HepG2 (cell line): ENCODE measurements at regions not wholly inside any gene's neighbourhood (a gene's known extent, or its start where the extent isn't known, plus 50 kb on each side); places are given as distances from the start of the nearest gene placed in this dataset.
A peak's percentile ranks its signal among the peaks of the same experiment; 100 is the strongest.

Source experiments
- ATAC-seq: fragments of 200-7000 bp; cut with Tn5 transposase; 3 replicates; pipeline ENCODE4 v1.9.1; 2020; ENCODE audit warnings: mild to moderate bottlenecking, moderate library complexity
- BruUV-seq: library from RNA; stranded (reverse); fragments of 400-500 nt; replicated peaks from 2 replicates; lab custom pipeline; 2021; lab: Mats Ljungman, UMichigan
- CTCF ChIA-PET: fragments of 300-600 bp; formaldehyde crosslinking; extraction: SDS; loops from one replicate; lab custom pipeline; 2021; ENCODE audit warnings: low total read pairs, inconsistent platforms, low intra/inter-chr PET ratio; lab: Yijun Ruan, JAX
- POLR2A ChIA-PET: fragments of 350-600 bp; sonication (Branson Sonifier 250); formaldehyde crosslinking; loops from one replicate; lab custom pipeline; 2020; ENCODE audit warnings: antibody characterized with exemption, inconsistent platforms; lab: Yijun Ruan, JAX
- DNase-seq: peaks from one replicate; pipeline ENCODE4 v3.0.0-alpha.2; 2015; ENCODE audit warnings: low spot score
- FAIRE-seq: peaks from 3 replicates; lab custom pipeline; 2011; peaks lifted over from hg19 to GRCh38; lab: Jason Lieb, UNC
- H2AFZ ChIP-seq: one replicate; pipeline ENCODE4 v1.6.1; 2011; ENCODE audit warnings: low read length, inconsistent platforms
- H3K27ac ChIP-seq: fragments of 300-600 bp; 3 replicates; pipeline ENCODE4 v1.8.0; 2011; ENCODE audit warnings: mixed run types, mild to moderate bottlenecking, mixed read lengths, low read length, inconsistent platforms; ENCODE audit not compliant: insufficient read depth; ENCODE audit errors: extremely low read length
- H3K27me3 ChIP-seq, 2 experiments: fragments of 200-600 bp in 1 of 2; 2 replicates in 1 of 2; 3 replicates in 1 of 2; pipeline versions ENCODE4 v1.6.0 to v1.8.0; 2011; ENCODE audit warnings: low read length in 2 of 2, mild to moderate bottlenecking in 2 of 2, moderate library complexity in 2 of 2, inconsistent platforms in 1 of 2; ENCODE audit not compliant: insufficient read depth in 2 of 2, control insufficient read depth in 1 of 2
- H3K36me3 ChIP-seq, 2 experiments: fragments of 200-600 bp in 1 of 2; replicated peaks in 1 of 2; 2 replicates in 1 of 2; 3 replicates in 1 of 2; pipeline versions ENCODE4 v1.5.1 to v1.8.0; 2011; ENCODE audit warnings: low read length in 2 of 2, inconsistent platforms in 1 of 2; ENCODE audit not compliant: insufficient read depth in 2 of 2, control insufficient read depth in 1 of 2
- H3K4me1 ChIP-seq: 2 replicates; pipeline ENCODE4 v1.5.1; 2012; ENCODE audit warnings: low read length, inconsistent platforms; ENCODE audit not compliant: insufficient read depth
- H3K4me2 ChIP-seq: 2 replicates; pipeline ENCODE4 v1.6.0; 2011; ENCODE audit warnings: low read depth, low read length, inconsistent platforms
- H3K4me3 ChIP-seq, 3 experiments: fragments of 200-600 bp in 1 of 3; sonication (generic), shearing (Covaris generic) in 1 of 3; replicated peaks in 1 of 3; 2 replicates each; pipeline ENCODE4 v1.5.1; 2011 to 2016; ENCODE audit warnings: low read length in 3 of 3, inconsistent platforms in 2 of 3, low read depth in 2 of 3, mild to moderate bottlenecking in 2 of 3, control low read depth in 1 of 3, mixed read lengths in 1 of 3; ENCODE audit not compliant: insufficient read depth in 1 of 3
- H3K79me2 ChIP-seq: one replicate; pipeline ENCODE4 v1.6.1; 2011; ENCODE audit warnings: low read length, inconsistent platforms; ENCODE audit not compliant: insufficient read depth
- H3K9ac ChIP-seq: 2 replicates; pipeline ENCODE4 v1.6.0; 2011; ENCODE audit warnings: mild to moderate bottlenecking, low read depth, low read length, inconsistent platforms; ENCODE audit not compliant: insufficient read depth
- H3K9me3 ChIP-seq: 2 replicates; pipeline ENCODE4 v1.5.1; 2012; ENCODE audit warnings: mild to moderate bottlenecking, low read length
- H4K20me1 ChIP-seq: 2 replicates; pipeline ENCODE4 v1.6.0; 2011; ENCODE audit warnings: inconsistent platforms, mild to moderate bottlenecking, low read length, moderate library complexity; ENCODE audit not compliant: insufficient read depth
- ATF7 ChIP-seq, 2 experiments: fragments of 450-650 bp in 1 of 2; sonication (generic) in 1 of 2; formaldehyde crosslinking in 1 of 2; IDR thresholded peaks; 2 replicates each; pipeline versions ENCODE4 v1.4.0 to v1.6.1; 2016 to 2020; ENCODE audit warnings: antibody characterized with exemption in 1 of 2, mild to moderate bottlenecking in 1 of 2, missing genetic modification reagents in 1 of 2
- ESRRA ChIP-seq: sonication (generic); formaldehyde crosslinking; IDR thresholded peaks from 2 replicates; pipeline ENCODE4 v1.5.1; 2020; ENCODE audit warnings: mild to moderate bottlenecking, low read depth, missing genetic modification reagents
- ZNF350 ChIP-seq: sonication (generic); formaldehyde crosslinking; IDR thresholded peaks from 2 replicates; pipeline ENCODE4 v1.4.0; 2020; ENCODE audit warnings: mild to moderate bottlenecking, low read depth, missing genetic modification reagents, borderline replicate concordance
- ZNF570 ChIP-seq: sonication (generic); formaldehyde crosslinking; IDR thresholded peaks from 2 replicates; pipeline ENCODE4 v1.4.0; 2020; ENCODE audit warnings: mild to moderate bottlenecking, missing genetic modification reagents, borderline replicate concordance
- ZNF839 ChIP-seq: sonication (generic); formaldehyde crosslinking; IDR thresholded peaks from 2 replicates; pipeline ENCODE4 v1.4.0; 2020; ENCODE audit warnings: missing genetic modification reagents, mild to moderate bottlenecking, borderline replicate concordance
- ZNF891 ChIP-seq: sonication (generic); formaldehyde crosslinking; IDR thresholded peaks from 2 replicates; pipeline ENCODE4 v1.5.0; 2020; ENCODE audit warnings: mild to moderate bottlenecking, missing genetic modification reagents
- WGBS: methylation state at CpG from one replicate; pipeline ENCODE4 v1.1.6; 2017; ENCODE audit warnings: low lambda C conversion rate; 5-methylcytosine and 5-hydroxymethylcytosine counted together
- in situ Hi-C: cut with HindIII; loops from 2 replicates; pipeline ENCODE4 v1.10.0; 2017; ENCODE audit warnings: low pct_unique_long_range_greater_than_20kb; ENCODE audit not compliant: extremely low pct_ligation_motif_present
- intact Hi-C: fragments of 100-400 bp; cut with micrococcal nuclease; formaldehyde crosslinking; loops from one replicate; pipeline ENCODE4 v1.10.0; 2022; ENCODE audit not compliant: unreplicated experiment
- TF ChIP-seq, protein P1 (sequence below): sonication (generic); formaldehyde crosslinking; IDR thresholded peaks from 2 replicates; pipeline ENCODE4 v1.4.0; 2020; ENCODE audit warnings: missing genetic modification reagents
- TF ChIP-seq, protein P2 (sequence below): IDR thresholded peaks from 2 replicates; pipeline ENCODE4 v1.6.1; 2016; ENCODE audit warnings: low read depth
- TF ChIP-seq, protein P3 (sequence below), 2 experiments: sonication (generic) in 1 of 2; formaldehyde crosslinking in 1 of 2; IDR thresholded peaks; 2 replicates each; pipeline versions ENCODE4 v1.6.1 to v1.9.0; 2014 to 2022; ENCODE audit warnings: antibody characterized with exemption in 1 of 2, borderline replicate concordance in 1 of 2, inconsistent platforms in 1 of 2, low read depth in 1 of 2, missing genetic modification reagents in 1 of 2

DNA sequence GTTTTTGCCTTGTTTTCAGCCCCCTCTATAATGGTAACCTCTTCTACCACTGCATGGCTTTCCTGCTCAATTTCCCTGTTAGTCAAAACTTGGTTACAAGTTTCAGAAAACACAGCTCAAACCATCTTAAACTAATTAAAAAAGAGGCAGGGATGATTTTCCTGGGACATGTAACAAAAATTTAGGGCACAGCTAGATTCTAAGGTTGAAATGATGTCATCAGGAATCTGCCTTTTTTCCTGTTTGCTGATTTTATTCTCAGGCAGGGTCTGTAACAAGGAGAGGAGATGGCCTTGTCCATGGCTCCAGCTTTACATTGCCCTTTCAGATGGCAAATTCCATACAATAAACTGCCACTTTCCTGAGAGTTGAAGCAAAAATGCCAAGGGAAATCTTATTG is 157.9 kb upstream of the CREB1 start:
- H3K27ac ChIP-seq, result no peak overlapping the region
- POLR2A ChIA-PET, result no interaction called here
- H2AFZ ChIP-seq, result no peak overlapping the region
- ATAC-seq (no peak), DNase-seq (no peak), FAIRE-seq (no peak)
- no peaks in the 10 kb centered on the region for H3K79me2 ChIP-seq
- CTCF ChIA-PET, result no interaction called here
- no TSS peak for BruUV-seq
- no peaks in the 10 kb centered on the region for H3K4me1 ChIP-seq
- intact Hi-C loops, result no loop called here
- no peaks in the 10 kb centered on the region for H3K9me3 ChIP-seq
- no peaks in the 10 kb centered on the region for H3K27me3 ChIP-seq
- no peak overlapping the region for H3K9ac ChIP-seq
- H3K4me2 ChIP-seq, result no peak overlapping the region
- H3K36me3 ChIP-seq, result no peaks in the 10 kb centered on the region
- H4K20me1 ChIP-seq, result no peaks in the 10 kb centered on the region
- TF ChIP-seq ATF7 (IDR thresholded peaks at IDR 0.05) (peak; percentile 68), ATF7 (CRISPR knock-in tag; IDR thresholded peaks at IDR 0.05) (no peak)
- TF ChIP-seq, protein P1, sequence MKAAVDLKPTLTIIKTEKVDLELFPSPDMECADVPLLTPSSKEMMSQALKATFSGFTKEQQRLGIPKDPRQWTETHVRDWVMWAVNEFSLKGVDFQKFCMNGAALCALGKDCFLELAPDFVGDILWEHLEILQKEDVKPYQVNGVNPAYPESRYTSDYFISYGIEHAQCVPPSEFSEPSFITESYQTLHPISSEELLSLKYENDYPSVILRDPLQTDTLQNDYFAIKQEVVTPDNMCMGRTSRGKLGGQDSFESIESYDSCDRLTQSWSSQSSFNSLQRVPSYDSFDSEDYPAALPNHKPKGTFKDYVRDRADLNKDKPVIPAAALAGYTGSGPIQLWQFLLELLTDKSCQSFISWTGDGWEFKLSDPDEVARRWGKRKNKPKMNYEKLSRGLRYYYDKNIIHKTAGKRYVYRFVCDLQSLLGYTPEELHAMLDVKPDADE (CRISPR knock-in tag), result no peak
- TF ChIP-seq, protein P2, sequence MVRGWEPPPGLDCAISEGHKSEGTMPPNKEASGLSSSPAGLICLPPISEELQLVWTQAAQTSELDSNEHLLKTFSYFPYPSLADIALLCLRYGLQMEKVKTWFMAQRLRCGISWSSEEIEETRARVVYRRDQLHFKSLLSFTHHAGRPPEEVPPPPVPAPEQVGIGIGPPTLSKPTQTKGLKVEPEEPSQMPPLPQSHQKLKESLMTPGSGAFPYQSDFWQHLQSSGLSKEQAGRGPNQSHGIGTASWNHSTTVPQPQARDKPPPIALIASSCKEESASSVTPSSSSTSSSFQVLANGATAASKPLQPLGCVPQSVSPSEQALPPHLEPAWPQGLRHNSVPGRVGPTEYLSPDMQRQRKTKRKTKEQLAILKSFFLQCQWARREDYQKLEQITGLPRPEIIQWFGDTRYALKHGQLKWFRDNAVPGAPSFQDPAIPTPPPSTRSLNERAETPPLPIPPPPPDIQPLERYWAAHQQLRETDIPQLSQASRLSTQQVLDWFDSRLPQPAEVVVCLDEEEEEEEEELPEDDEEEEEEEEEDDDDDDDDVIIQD (CRISPR knock-in tag), result no peak
- in situ Hi-C loops, result no loop called here
- no peak overlapping the region for H3K4me3 ChIP-seq

DNA sequence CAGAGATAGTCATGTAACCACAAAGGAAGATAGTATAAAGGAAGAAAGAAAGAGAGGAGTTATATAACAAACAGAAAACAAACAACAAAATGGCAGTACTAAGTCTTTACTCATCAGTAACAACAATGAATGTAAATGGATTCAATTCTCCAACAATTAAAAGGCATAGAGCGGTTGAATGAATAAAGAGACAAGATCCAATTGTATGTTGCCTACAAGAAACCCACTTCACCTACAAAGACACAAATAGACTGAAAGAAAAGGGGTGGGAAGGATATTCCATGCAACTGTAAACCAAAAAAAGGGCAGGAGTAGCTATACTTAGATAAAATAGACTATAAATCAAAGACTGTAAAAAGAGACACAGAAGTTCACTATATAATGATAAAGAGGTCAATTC is 157.3 kb upstream of the CREB1 start:
- Histone ChIP-seq H3K27ac (no peak overlapping the region), H3K9me3 (no peaks in the 10 kb centered on the region), H4K20me1 (no peaks in the 10 kb centered on the region), H3K36me3 (no peaks in the 10 kb centered on the region), H3K4me2 (no peak overlapping the region), H3K79me2 (no peaks in the 10 kb centered on the region), H3K4me3 (no peak overlapping the region), H3K27me3 (no peaks in the 10 kb centered on the region), H3K4me1 (no peaks in the 10 kb centered on the region), H2AFZ (no peak overlapping the region), H3K9ac (no peak overlapping the region)
- no peak for FAIRE-seq
- CTCF ChIA-PET, result no interaction called here
- in situ Hi-C loops (no loop called here), intact Hi-C loops (no loop called here)
- ATAC-seq, result no peak
- DNase-seq, result no peak
- POLR2A ChIA-PET, result no interaction called here
- no TSS peak for BruUV-seq
- WGBS, result 0% methylated on average over 1 of the region's 1 CpG
- TF ChIP-seq, protein P3, sequence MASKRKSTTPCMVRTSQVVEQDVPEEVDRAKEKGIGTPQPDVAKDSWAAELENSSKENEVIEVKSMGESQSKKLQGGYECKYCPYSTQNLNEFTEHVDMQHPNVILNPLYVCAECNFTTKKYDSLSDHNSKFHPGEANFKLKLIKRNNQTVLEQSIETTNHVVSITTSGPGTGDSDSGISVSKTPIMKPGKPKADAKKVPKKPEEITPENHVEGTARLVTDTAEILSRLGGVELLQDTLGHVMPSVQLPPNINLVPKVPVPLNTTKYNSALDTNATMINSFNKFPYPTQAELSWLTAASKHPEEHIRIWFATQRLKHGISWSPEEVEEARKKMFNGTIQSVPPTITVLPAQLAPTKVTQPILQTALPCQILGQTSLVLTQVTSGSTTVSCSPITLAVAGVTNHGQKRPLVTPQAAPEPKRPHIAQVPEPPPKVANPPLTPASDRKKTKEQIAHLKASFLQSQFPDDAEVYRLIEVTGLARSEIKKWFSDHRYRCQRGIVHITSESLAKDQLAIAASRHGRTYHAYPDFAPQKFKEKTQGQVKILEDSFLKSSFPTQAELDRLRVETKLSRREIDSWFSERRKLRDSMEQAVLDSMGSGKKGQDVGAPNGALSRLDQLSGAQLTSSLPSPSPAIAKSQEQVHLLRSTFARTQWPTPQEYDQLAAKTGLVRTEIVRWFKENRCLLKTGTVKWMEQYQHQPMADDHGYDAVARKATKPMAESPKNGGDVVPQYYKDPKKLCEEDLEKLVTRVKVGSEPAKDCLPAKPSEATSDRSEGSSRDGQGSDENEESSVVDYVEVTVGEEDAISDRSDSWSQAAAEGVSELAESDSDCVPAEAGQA (IDR thresholded peaks at IDR 0.05; ENCODE audit: low read depth), result no peak
- TF ChIP-seq, protein P3 (CRISPR knock-in tag; IDR thresholded peaks at IDR 0.05; ENCODE audit: borderline replicate concordance), result no peak
- TF ChIP-seq ZNF570 (CRISPR knock-in tag) (no peak), ESRRA (no peak), ZNF839 (no peak), ZNF891 (CRISPR knock-in tag) (no peak), ZNF350 (CRISPR knock-in tag) (no peak)
